GM18951 (cell line): ENCODE measurements at regions not wholly inside any gene's neighbourhood (a gene's known extent, or its start where the extent isn't known, plus 50 kb on each side); places are given as distances from the start of the nearest gene placed in this dataset.
"Not testable (repeated sequence)": the region's sequence is repeated elsewhere in the genome, so short reads cannot be mapped to it uniquely, and the experiment has no call there.

Source experiments
- POLR2A ChIP-seq: IDR thresholded peaks from 4 replicates; pipeline ENCODE4 v1.6.1; 2011; ENCODE audit warnings: mild to moderate bottlenecking; ENCODE audit not compliant: insufficient read length, insufficient read depth; ENCODE audit errors: extremely low read depth
- in situ Hi-C: fragments of 300-500 bp; cut with MboI; formaldehyde crosslinking; loops from one replicate; pipeline ENCODE4 v1.12.0; 2022; ENCODE audit warnings: low sequenced_read_pairs, mixed read lengths, inconsistent platforms; ENCODE audit not compliant: unreplicated experiment

GRCh38 chr2:193124815-193125214 lies 930.1 kb upstream of the TMEFF2 start:
- no peak for TF ChIP-seq POLR2A
- in situ Hi-C loops: no loop called here

GRCh38 chr2:193114827-193115226 lies 920.1 kb upstream of the TMEFF2 start:
- no peak for TF ChIP-seq POLR2A
- in situ Hi-C loops: no loop called here

GRCh38 chr2:193112986-193113385 lies 918.3 kb upstream of the TMEFF2 start:
- in situ Hi-C loops: no loop called here
- no peak for TF ChIP-seq POLR2A

- in situ Hi-C loops: no loop called here
- TF ChIP-seq POLR2A: no peak
Observed at GRCh38 chr2:193103064-193103463, 908.3 kb upstream of the TMEFF2 start.

GRCh38 chr2:193101591-193101990 lies 906.9 kb upstream of the TMEFF2 start:
- in situ Hi-C loops: no loop called here
- no peak for TF ChIP-seq POLR2A

GRCh38 chr2:193088026-193088425 lies 893.3 kb upstream of the TMEFF2 start:
- in situ Hi-C loops: no loop called here
- TF ChIP-seq POLR2A: no peak

GRCh38 chr2:193076995-193077394 lies 882.3 kb upstream of the TMEFF2 start:
- in situ Hi-C loops: no loop called here
- no peak for TF ChIP-seq POLR2A

GRCh38 chr2:193074933-193075332 lies 880.2 kb upstream of the TMEFF2 start:
- in situ Hi-C loops: no loop called here

GRCh38 chr2:193072647-193073046 lies 877.9 kb upstream of the TMEFF2 start:
- no peak for TF ChIP-seq POLR2A
- in situ Hi-C loops: no loop called here

More at GRCh38 chr2:193074933-193075332, 880.2 kb upstream of the TMEFF2 start:
- TF ChIP-seq POLR2A: no peak

GRCh38 chr2:193025556-193025955 lies 830.8 kb upstream of the TMEFF2 start:
- in situ Hi-C loops: not testable (repeated sequence)

GRCh38 chr2:193024791-193025190 lies 830.1 kb upstream of the TMEFF2 start:
- TF ChIP-seq POLR2A: no peak
- in situ Hi-C loops: no loop called here

GRCh38 chr2:193011870-193012269 lies 817.1 kb upstream of the TMEFF2 start:
- in situ Hi-C loops: no loop called here
- no peak for TF ChIP-seq POLR2A

GRCh38 chr2:192993059-192993458 lies 798.3 kb upstream of the TMEFF2 start:
- in situ Hi-C loops: no loop called here
- TF ChIP-seq POLR2A: no peak

GRCh38 chr2:192983173-192983572 lies 788.4 kb upstream of the TMEFF2 start:
- in situ Hi-C loops: no loop called here

GRCh38 chr2:192978395-192978794 lies 783.7 kb upstream of the TMEFF2 start:
- in situ Hi-C loops: no loop called here
- TF ChIP-seq POLR2A: no peak

More at GRCh38 chr2:192983173-192983572, 788.4 kb upstream of the TMEFF2 start:
- no peak for TF ChIP-seq POLR2A

- in situ Hi-C loops: no loop called here
- TF ChIP-seq POLR2A: no peak
Observed at GRCh38 chr2:192971981-192972380, 777.2 kb upstream of the TMEFF2 start.

- in situ Hi-C loops: no loop called here
- TF ChIP-seq POLR2A: no peak
Observed at GRCh38 chr2:192969055-192969454, 774.3 kb upstream of the TMEFF2 start.
